ENCODE measurements at regions not wholly inside any gene's neighbourhood (a gene's known extent, or its start where the extent isn't known, plus 50 kb on each side); places are given as distances from the start of the nearest gene placed in this dataset.

- DNase-seq (ENCODE audit: low read depth in 2 of 2) = no peak
Measured at GRCh38 chr10:43972976-43973647, 324.4 kb upstream of the ZNF32 start.

- no peak for DNase-seq (ENCODE audit: low read depth in 2 of 2)
Measured at GRCh38 chr10:43971981-43972380, 323.3 kb upstream of the ZNF32 start.

GRCh38 chr10:43971306-43971705 lies 322.6 kb upstream of the ZNF32 start:
- DNase-seq (ENCODE audit: low read depth in 2 of 2) = no peak

GRCh38 chr10:43970717-43971116 lies 322.0 kb upstream of the ZNF32 start:
- no peak for DNase-seq (ENCODE audit: low read depth in 2 of 2)

GRCh38 chr10:43970018-43970698 lies 321.5 kb upstream of the ZNF32 start:
- DNase-seq (ENCODE audit: low read depth in 2 of 2) = no peak

GRCh38 chr10:43969506-43969905 lies 320.8 kb upstream of the ZNF32 start:
- no peak for DNase-seq (ENCODE audit: low read depth in 2 of 2)

- no peak for DNase-seq (ENCODE audit: low read depth in 2 of 2)
Measured at GRCh38 chr10:43968961-43969360, 320.3 kb upstream of the ZNF32 start.

GRCh38 chr10:43968076-43968475 lies 319.4 kb upstream of the ZNF32 start:
- DNase-seq (ENCODE audit: low read depth in 2 of 2) = no peak

- no peak for DNase-seq (ENCODE audit: low read depth in 2 of 2)
Measured at GRCh38 chr10:43966571-43966965, 317.9 kb upstream of the ZNF32 start.

GRCh38 chr10:43965918-43966570 lies 317.4 kb upstream of the ZNF32 start:
- DNase-seq (ENCODE audit: low read depth in 2 of 2) = no peak

GRCh38 chr10:43965033-43965917 lies 316.6 kb upstream of the ZNF32 start:
- no peak for DNase-seq (ENCODE audit: low read depth in 2 of 2)

GRCh38 chr10:43964486-43964885 lies 315.8 kb upstream of the ZNF32 start:
- DNase-seq (ENCODE audit: low read depth in 2 of 2) = no peak

- DNase-seq (ENCODE audit: low read depth in 2 of 2) = no peak
Measured at GRCh38 chr10:43963793-43964425, 315.2 kb upstream of the ZNF32 start.

- DNase-seq (ENCODE audit: low read depth in 2 of 2) = no peak
Measured at GRCh38 chr10:43963379-43963778, 314.7 kb upstream of the ZNF32 start.

GRCh38 chr10:43962346-43963191 lies 313.9 kb upstream of the ZNF32 start:
- no peak for DNase-seq (ENCODE audit: low read depth in 2 of 2)

- DNase-seq (ENCODE audit: low read depth in 2 of 2) = no peak
Measured at GRCh38 chr10:43961523-43962345, 313.1 kb upstream of the ZNF32 start.

GRCh38 chr10:43960981-43961380 lies 312.3 kb upstream of the ZNF32 start:
- no peak for DNase-seq (ENCODE audit: low read depth in 2 of 2)

- DNase-seq (ENCODE audit: low read depth in 2 of 2) = no peak
Measured at GRCh38 chr10:43960477-43960876, 311.8 kb upstream of the ZNF32 start.

- no peak for DNase-seq (ENCODE audit: low read depth in 2 of 2)
Measured at GRCh38 chr10:43960135-43960415, 311.4 kb upstream of the ZNF32 start.

Measured in stimulated activated CD8-positive, alpha-beta memory T cell treated with anti-CD3 and anti-CD28 coated beads, Interleukin-2, amount 100 ng/mL, for 48 hours (primary cell).